GM21515 (cell line): ENCODE measurements at regions not wholly inside any gene's neighbourhood (a gene's known extent, or its start where the extent isn't known, plus 50 kb on each side); places are given as distances from the start of the nearest gene placed in this dataset.
"Not testable (repeated sequence)": the region's sequence is repeated elsewhere in the genome, so short reads cannot be mapped to it uniquely, and the experiment has no call there.

ENCODE experiments used
- ATAC-seq: cut with Tn5 transposase; IDR thresholded peaks from one replicate; pipeline ENCODE4 v1.9.1; 2021; ENCODE audit not compliant: unreplicated experiment

DNA sequence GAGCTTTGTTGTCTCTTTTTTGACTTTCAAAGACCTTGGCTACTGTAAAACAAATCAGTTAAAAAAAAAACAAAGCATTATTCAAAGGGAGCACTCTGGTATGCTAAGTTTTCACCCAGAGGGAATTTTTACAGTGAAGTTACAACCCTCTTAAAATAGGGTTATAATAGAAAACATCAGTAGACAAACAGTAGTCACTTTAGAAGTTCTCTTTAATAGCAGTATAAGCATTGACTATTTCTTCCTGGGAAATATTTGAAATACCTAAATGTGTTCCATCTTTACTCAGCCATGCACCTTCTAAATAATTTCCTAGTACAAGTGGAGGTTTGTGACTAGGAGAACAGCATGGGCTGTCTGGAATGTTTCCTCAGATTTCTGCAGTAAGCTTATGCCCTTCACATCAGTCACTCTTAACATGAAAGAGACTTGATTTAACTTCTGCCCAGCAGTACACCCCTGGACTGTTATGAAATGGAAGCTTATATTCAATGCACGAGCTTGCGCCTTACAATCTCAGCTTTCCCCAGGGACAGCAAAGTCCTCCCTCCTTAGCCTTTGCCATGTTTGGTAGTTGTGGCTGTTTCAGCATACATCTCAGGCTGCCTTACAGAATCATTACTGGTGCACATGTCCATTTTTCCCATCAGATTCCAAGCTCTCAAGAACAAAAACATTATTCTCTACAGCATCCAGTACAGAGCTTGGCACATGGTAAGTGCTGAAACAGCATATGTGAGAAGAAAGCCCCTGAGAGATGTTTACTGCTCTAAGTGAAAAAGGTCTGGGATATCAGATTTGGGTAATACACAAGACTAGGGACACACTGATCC lies 191.5 kb downstream of the ZNF608 start:
- ATAC-seq = no peak

DNA sequence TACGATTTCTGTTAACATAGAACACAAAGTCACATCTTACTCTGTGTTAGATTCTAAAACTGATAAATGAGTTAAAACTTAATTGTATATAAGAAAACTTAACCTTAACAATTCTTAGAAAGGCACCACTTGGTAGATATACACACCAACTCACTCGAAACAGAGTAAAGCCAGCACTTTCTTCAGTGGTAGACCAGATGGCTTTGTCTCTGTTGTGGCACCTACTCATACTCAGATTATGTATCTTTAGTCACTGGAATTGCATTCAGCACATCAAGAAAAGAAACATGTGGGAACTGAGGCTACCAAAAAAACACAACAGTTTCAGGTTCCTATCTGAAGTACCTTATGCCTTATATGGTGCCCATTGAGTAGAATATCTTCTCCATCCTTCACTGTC lies 192.5 kb downstream of the ZNF608 start:
- no peak for ATAC-seq

DNA sequence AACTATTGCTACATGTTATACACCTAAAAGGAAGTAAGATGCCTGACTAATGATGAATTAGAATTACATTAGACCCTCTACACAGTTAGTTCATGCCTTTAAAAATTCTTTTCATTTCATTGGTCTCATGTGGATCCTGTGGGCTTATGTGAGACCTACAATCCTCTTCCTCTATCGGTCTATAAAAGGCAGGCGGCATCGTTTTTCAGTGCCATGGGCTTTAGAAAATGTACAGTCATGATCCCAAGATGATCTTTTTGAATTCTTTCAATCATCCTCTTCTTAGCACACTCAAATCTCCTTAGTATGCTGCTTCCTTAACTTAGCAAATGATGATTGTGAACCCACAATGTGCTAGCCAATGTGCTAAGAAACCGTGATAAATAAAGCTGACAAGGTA lies 193.9 kb downstream of the ZNF608 start:
- no peak for ATAC-seq

DNA sequence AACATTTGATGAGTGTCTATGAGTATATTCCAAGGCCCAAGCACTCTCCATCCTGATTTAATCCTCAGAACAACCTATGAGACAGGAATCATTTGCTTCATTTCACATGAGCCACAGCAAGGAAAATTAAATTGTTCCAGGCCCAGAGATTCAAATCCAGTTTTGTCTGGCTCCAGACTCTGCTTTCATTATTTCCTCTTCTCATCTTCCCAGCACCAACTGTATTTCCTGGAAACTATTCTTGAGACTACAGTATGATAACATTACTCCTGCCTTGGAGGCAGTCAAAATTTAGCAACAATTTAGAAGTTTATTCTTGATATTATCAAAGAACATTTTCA lies 194.5 kb downstream of the ZNF608 start:
- no peak for ATAC-seq

DNA sequence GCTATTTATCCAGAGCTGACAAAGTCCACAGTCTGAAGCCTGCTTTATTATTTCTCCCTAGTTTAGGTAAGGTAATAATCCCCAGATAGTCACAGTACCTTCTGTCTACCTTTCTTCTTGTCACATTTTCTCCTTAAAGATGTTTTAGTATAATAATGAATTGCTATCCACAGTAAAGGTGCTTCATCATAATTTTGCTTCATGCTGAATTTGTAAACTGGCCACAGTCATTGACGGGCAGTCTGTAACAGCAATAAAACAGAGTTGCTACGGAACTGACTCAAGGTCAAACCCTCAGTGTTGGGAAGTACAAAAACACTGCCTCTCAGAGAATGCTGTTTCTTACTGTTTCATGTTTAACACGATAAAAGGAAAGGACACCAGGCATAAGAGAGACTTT lies 195.7 kb downstream of the ZNF608 start:
- no peak for ATAC-seq

DNA sequence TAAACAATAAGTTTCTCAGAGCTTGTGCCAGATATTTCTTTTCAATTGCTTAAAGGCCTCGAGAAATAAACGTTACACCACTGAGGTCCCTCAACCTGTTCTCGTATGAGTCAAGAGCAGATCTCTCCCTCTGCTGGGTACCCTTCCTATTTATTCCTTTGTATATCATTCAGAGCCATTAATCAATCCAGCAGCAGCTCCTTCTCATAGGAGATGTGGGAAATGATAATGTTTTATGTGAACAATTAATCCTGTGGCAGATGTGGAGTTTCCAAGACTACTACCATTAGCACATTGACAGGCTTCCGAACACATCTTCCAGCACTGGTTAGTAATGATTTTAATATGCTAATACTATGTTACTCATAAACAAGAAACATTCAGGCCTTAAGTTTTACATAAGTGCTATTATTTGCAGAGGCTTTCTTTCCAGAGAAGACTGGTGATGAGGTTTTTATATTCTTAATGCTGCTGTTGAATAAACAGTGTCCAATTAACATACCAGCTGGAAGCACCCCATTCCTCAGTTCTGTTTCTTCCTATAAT lies 196.5 kb downstream of the ZNF608 start:
- no peak for ATAC-seq

DNA sequence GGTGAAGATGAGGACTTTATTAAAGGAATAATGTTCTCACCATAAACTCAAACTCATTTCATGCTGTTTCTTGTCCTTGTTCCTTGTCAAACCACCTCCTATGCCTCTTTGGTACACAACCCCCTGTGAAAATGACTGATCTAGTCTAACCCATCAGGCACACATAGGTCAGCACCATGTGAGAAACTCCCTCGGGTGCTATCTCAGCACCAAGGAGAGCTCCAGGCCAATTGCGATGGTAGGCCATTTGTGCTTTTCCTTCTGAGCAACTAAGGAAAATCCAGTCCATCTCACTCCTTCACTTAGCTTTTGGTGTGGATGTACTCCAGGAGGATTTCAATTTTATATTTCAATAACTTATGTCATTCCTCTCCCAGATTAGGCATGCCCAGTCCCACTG lies 199.8 kb downstream of the ZNF608 start:
- ATAC-seq = no peak

DNA sequence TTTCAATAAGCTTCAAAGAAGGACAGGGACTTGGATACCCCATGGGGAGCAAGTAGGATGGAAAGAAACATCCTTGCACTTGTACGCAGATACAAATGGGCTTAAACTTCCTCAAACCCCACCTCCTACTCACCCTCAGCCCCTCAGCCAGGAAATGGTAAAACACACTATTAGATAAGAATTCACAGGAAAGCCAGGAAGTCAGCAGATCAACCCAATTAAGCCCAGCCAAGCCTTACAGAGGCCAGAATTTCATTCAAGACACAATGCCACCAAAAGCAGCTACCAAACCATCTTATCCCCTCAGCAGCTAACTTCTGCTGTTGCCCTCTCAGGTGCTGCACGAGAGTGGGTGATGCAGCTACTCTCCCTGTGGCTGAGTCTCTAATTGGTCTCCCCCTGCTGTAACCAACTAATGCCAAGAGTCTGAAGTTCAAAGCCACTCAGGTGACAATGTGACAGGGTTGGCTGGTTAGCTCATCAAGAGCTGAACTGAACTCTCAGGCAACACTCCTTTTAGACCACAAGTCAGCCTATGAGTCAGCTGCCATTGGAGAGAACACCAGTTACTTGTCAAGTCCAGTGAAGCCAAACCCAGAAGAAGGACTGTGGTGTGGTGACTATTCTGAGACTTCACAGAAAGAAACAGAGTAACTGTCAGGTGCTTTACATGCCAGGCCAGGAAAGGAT lies 201.9 kb downstream of the ZNF608 start:
- no peak for ATAC-seq

DNA sequence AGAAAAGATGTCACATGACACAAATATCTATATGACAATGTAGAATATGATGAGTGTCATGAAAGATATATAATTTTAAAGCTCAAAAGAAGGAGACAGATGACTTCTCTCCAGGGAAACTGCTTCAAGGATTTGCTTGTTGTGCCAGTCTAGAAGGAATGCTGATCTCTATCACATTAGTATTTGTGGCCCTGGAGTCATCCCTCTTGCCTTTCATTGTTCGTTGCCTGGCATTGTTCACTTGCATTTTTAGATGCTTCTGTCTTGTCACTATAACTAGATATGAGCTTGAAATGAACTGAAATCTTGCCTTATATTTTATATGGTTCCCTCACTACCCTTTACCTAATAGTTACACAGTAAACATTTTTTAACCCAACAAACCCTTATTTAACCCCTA lies 207.5 kb downstream of the ZNF608 start:
- ATAC-seq = no peak

DNA sequence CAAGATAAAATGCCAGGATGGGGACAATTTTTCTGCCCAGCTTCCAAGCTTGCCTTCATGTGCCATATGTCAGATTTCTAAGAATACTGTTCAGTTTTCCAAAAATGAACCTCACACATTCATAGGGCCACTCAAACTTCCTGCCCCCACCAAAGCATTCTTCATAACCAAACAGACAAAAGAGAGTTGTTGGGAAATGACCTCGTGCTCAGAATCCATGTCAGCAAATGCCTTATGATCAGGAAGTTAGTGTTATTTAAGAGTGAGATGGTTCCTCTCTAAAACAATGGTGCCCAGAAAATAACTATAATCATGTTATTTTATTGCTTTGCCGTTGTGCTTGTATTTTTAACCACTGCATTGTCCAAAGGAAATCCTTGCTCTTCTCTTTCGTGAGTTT lies 208.2 kb downstream of the ZNF608 start:
- ATAC-seq = no peak

DNA sequence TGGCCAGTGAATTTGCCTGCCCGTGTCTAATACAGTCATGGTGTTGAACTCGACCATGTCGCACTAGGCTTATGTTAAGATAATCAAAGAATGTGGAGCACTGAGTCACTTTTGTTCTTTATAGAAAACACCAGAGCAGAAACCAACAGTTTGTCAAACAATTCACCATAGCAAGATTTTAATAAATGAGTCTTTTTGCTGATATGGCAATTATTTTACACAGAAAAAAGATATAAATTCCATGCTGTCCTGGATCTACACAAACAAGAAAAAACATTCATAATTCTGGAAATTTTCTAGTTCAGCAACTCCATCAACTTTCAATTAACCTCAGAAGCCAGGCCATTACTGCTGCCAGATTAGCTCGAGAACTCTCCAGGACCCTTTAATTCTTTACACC lies 208.9 kb downstream of the ZNF608 start:
- no peak for ATAC-seq

DNA sequence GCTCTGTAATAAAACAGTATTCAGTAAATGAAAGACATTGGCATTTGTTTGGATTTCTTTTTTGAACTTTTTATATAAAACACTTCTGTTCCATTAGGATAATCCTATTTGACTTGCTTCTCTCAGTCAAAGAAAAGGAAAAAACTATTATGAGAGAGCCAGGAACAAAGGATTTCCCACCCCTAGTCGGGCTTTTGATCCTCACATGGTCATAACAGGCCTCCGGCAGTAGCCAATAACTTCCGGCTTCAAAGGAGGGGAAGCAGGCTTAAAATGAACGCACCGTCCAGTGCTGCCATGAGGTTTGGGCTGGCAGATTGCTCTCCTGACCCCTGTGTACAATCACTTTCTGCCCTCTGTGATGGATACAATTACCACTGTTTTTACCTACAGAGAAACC lies 209.3 kb downstream of the ZNF608 start:
- no peak for ATAC-seq

DNA sequence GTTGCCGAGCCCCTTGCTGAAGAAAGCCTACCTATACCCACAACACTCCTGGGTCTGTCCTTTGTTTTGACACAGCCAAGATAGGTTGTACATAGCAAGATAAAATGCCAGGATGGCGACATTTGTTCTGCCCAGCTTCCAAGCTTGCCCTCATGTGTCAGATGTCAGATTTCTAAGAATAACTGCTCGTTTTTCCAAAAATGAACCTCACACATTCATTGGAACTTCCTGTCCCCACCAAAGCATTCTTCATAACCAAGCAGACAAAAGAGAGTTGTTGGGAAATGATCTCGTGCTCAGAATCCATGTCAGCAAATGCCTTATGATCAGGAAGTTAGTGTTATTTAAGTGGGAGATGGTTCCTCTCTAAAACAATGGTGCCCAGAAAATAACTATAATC lies 210.1 kb downstream of the ZNF608 start:
- no peak for ATAC-seq

DNA sequence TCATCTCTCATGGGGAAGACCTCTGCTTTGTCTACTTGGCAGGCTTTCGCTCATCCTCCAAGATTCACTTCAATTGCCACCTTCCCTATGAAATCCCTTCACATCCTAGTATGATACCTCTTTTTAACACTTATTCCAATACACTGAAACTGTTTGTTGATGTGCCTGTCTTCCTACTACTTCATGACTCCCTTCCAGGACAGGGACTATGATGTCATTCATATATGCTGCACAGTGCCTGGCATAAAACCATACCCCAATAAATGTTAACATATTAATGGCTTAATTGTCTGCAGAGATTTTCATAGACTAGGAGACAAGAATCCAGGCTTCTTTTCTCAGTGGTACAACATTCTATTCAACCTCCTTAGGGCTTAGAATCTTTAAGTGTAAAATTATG lies 215.5 kb downstream of the ZNF608 start:
- no peak for ATAC-seq

DNA sequence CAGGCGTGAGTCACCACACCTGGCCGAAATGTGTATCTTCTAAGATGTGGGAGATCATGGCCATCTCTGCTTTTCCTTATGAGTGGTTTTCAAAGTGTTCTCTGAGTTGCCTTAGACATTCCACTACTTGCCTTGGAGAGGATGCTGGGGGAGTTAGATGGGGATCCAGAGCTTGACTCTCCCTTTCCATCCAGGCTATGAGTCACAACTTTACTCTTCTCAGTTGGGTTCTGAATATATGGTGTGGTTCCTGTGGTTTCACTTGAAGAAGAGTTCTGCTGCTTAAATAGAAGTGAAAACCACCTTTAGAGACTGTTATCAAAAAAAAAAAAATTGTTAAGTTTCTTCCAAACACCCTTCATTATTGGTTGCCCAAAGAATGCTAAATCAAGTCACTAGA lies 217.6 kb downstream of the ZNF608 start:
- ATAC-seq = peak; percentile 59

DNA sequence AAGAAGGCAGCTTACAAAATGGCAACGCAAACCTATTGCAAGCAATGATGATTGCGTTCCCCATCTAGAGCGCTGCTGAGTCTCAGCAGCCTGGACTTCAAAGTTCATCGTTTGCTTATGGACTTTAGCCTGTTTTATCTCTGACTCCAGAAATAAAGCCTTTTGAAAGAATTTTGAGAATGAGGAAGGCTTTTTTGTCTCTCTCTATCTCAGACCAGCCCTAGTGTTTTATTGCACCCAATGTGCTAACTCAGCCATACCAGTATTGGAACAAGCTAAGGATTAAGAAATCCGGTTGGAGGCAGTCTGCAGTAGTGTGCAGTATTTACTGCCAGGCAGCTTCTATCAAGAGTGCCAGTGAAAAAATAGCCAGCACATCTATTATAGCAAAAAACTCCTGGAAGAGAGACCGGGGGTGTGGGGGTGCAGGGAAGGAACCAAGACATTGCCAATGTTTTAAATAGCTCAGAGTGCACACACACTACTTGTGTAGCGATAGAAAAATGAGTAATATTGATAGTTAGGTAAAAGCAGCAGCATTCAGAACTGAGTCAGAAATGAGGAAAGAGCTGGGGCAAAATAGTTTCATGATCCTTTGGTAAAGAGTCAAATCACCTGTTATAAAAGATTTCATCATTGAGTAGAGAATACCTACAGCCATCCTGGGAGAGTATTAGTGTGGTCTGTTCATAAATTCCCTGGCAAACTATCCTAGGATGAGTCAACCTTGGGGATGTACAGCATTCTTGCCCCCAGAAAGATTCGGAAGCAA lies 219.0 kb downstream of the ZNF608 start:
- peak; percentile 48 for ATAC-seq

DNA sequence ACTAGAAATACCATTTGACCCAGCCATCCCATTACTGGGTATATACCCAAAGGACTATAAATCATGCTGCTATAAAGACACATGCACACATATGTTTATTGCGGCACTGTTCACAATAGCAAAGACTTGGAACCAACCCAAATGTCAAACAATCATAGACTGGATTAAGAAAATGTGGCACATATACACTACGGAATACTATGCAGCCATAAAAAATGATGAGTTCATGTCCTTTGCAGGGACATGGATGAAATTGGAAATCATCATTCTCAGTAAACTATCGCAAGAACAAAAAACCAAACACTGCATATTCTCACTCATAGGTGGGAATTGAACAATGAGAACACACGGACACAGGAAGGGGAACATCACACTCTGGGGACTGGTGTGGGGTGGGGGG lies 220.4 kb downstream of the ZNF608 start:
- not testable (repeated sequence) for ATAC-seq

DNA sequence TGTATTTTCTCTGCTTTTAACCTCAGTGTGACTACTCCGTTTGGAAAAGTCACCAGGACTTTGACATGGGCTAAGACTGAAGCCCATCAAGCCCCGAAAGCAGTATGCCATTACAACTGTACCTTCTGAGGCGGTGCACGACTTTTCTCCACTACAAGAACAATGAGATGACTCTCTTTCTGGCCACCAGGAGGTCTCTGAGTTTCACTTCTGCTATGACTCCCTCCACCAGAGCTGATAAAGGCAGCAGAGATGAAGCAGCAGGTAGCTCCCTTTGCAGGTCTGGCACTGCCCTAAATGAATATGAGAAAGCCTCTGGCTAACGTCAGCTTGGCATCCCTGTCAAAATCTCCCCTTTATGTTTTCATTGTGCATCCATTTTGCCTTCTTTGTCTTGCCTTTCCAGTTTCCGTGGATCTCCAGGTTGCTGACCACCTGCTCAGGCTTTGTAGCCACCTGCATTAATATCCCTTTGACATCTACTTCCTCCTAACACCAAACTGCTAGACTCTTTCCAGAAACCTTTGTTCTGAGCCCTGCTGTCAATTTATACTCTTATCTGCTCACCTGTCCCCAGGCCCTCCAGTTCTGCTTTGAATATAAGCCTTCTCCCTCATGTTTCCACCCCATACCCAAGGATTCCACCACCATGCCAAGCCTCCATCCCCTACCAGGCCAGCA lies 221.7 kb downstream of the ZNF608 start:
- ATAC-seq = peak; percentile 90

DNA sequence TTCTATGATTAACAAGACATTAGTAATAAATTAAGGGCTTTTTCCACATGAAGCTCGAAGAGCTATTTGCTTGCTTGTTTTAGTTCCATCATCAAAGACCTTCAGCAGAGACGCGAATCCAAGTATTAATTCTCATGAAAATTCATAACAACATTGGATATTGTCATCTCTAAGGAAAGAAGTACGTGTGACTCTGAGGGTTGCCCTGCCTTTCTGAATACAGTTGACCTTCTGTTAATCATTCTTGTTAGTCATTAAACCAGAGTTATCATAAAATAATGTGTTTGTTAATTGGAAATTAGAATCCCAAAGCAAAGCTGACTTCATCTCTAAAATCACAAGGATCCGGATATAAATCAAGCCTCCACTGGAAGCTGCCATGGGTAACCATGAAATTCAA lies 222.5 kb downstream of the ZNF608 start:
- ATAC-seq = no peak

DNA sequence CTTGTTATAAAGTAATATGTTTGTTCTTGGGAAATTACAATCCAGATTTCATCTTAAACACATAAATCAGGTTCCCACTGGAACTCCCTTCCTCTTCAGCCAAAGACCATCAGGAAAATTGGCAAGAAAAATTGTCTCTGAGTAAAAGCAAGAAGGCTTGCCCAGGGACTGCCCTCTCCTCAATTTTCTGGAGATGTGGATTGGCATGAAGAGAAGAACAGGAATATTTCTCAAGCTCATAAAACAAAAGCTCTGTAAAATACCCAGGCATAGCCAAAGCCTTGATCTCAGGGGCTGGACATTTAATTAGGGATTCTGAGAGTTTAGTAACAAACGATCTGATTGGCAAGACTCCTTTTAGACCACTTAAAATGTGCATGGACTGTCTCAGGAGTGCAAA lies 223.4 kb downstream of the ZNF608 start:
- no peak for ATAC-seq
